WTC11 (cell line): ENCODE measurements at regions not wholly inside any gene's neighbourhood (a gene's known extent, or its start where the extent isn't known, plus 50 kb on each side); places are given as distances from the start of the nearest gene placed in this dataset.
A peak's percentile ranks its signal among the peaks of the same experiment; 100 is the strongest.

ENCODE experiments used
- ATAC-seq: fragments of 200-7000 bp; cut with Tn5 transposase; 2 replicates; pipeline ENCODE4 v1.10.0; 2021; ENCODE audit warnings: mild to moderate bottlenecking, moderate library complexity
- CTCF ChIA-PET: fragments of 300-600 bp; sonication (Branson Sonifier 250); formaldehyde crosslinking; loops from one replicate; lab custom pipeline; 2021; ENCODE audit warnings: antibody characterized with exemption; lab: Charles Lee
- POLR2A ChIA-PET: fragments of 350-600 bp; sonication (Branson Sonifier 250); formaldehyde crosslinking; loops from one replicate; lab custom pipeline; 2021; ENCODE audit warnings: antibody characterized with exemption; lab: Charles Lee
- DNase-seq: peaks from one replicate; pipeline ENCODE4 v3.0.0; 2021; ENCODE audit warnings: low spot score
- H3K27ac Mint-ChIP-seq: 2 replicates; pipeline ENCODE4 v1.8.0; 2021; ENCODE audit warnings: mixed read lengths
- H3K27me3 Mint-ChIP-seq: 2 replicates; pipeline ENCODE4 v1.8.0; 2021; ENCODE audit warnings: low read depth, mild to moderate bottlenecking, moderate library complexity, mixed read lengths
- H3K36me3 Mint-ChIP-seq: 2 replicates; pipeline ENCODE4 v1.8.0; 2021; ENCODE audit warnings: mixed read lengths
- H3K4me1 Mint-ChIP-seq: 2 replicates; pipeline ENCODE4 v1.8.0; 2022; ENCODE audit warnings: mixed read lengths
- H3K4me3 Mint-ChIP-seq: 2 replicates; pipeline ENCODE4 v1.8.0; 2021; ENCODE audit warnings: mild to moderate bottlenecking, moderate library complexity, mixed read lengths
- H3K9me3 Mint-ChIP-seq: 2 replicates; pipeline ENCODE4 v1.8.0; 2021; ENCODE audit warnings: mixed read lengths
- AFF4 ChIP-seq: sonication (generic); formaldehyde crosslinking; IDR thresholded peaks from 2 replicates; pipeline ENCODE4 v1.8.1; 2023; ENCODE audit warnings: mild to moderate bottlenecking, missing genetic modification reagents, borderline replicate concordance
- AR ChIP-seq: fragments of 250-450 bp; sonication (Bioruptor Pico); IDR thresholded peaks from 2 replicates; pipeline ENCODE4 v1.9.0; 2021; ENCODE audit warnings: mild to moderate bottlenecking
- ARID4B ChIP-seq: sonication (generic); formaldehyde crosslinking; IDR thresholded peaks from 2 replicates; pipeline ENCODE4 v1.8.0; 2023; ENCODE audit warnings: missing genetic modification reagents, mild to moderate bottlenecking, borderline replicate concordance
- ATF1 ChIP-seq: sonication (generic); formaldehyde crosslinking; IDR thresholded peaks from 2 replicates; pipeline ENCODE4 v1.8.1; 2023; ENCODE audit warnings: mild to moderate bottlenecking, moderate library complexity, missing genetic modification reagents
- CREB1 ChIP-seq: sonication (generic); formaldehyde crosslinking; IDR thresholded peaks from 2 replicates; pipeline ENCODE4 v1.8.0; 2023; ENCODE audit warnings: mild to moderate bottlenecking, missing genetic modification reagents
- CTCF ChIP-seq: fragments of 200-600 bp; IDR thresholded peaks from 2 replicates; pipeline ENCODE4 v1.8.0; 2022; ENCODE audit warnings: antibody characterized with exemption
- FOXJ3 ChIP-seq: sonication (generic); formaldehyde crosslinking; IDR thresholded peaks from 2 replicates; pipeline ENCODE4 v1.9.0; 2021; ENCODE audit warnings: missing genetic modification reagents, mild to moderate bottlenecking, borderline replicate concordance
- FOXP1 ChIP-seq: sonication (generic); formaldehyde crosslinking; IDR thresholded peaks from 2 replicates; pipeline ENCODE4 v1.8.0; 2022; ENCODE audit warnings: missing genetic modification reagents, mild to moderate bottlenecking, moderate library complexity, borderline replicate concordance
- FOXP4 ChIP-seq: sonication (generic); formaldehyde crosslinking; IDR thresholded peaks from 2 replicates; pipeline ENCODE4 v1.8.0; 2022; ENCODE audit warnings: mild to moderate bottlenecking, missing genetic modification reagents
- PRDM15 ChIP-seq: sonication (generic); formaldehyde crosslinking; IDR thresholded peaks from 2 replicates; pipeline ENCODE4 v1.8.0; 2022; ENCODE audit warnings: missing genetic modification reagents
- SOX15 ChIP-seq: fragments of 250-450 bp; sonication (Bioruptor Pico); IDR thresholded peaks from 2 replicates; pipeline ENCODE4 v1.9.0; 2021; ENCODE audit warnings: mild to moderate bottlenecking
- SP1 ChIP-seq: sonication (generic); formaldehyde crosslinking; conservative IDR thresholded peaks from 2 replicates; pipeline ENCODE4 v1.8.1; 2022; ENCODE audit warnings: missing genetic modification reagents
- ZNF121 ChIP-seq: sonication (generic); formaldehyde crosslinking; IDR thresholded peaks from 2 replicates; pipeline ENCODE4 v1.8.0; 2023; ENCODE audit warnings: missing genetic modification reagents
- ZNF138 ChIP-seq: sonication (generic); formaldehyde crosslinking; conservative IDR thresholded peaks from 2 replicates; pipeline ENCODE4 v1.8.1; 2022; ENCODE audit warnings: mild to moderate bottlenecking, moderate library complexity, missing genetic modification reagents
- ZNF232 ChIP-seq: sonication (generic); formaldehyde crosslinking; IDR thresholded peaks from 2 replicates; pipeline ENCODE4 v1.8.0; 2022; ENCODE audit warnings: mild to moderate bottlenecking, missing genetic modification reagents
- ZNF671 ChIP-seq: fragments of 250-450 bp; sonication (Bioruptor Pico); IDR thresholded peaks from 2 replicates; pipeline ENCODE4 v1.8.0; 2021; ENCODE audit warnings: mild to moderate bottlenecking

- Mint-ChIP-seq H3K9me3 (no peaks in the 10 kb centered on the region), H3K27me3 (no peaks in the 10 kb centered on the region), H3K27ac (no peak overlapping the region), H3K36me3 (no peaks in the 10 kb centered on the region), H3K4me3 (no peak overlapping the region), H3K4me1 (peaks cover 6% of the 10 kb centered on the region; the same call in 1 of the 2 replicates)
- ChIA-PET CTCF (interaction anchor here (0.6 to 4.5 kb wide), 21 partner anchors 9 to 372 kb away, joined by 3 to 48 read pairs (median 5); no protein-coding TSS in a partner anchor), POLR2A (no interaction called here)
- DNase-seq (peak; percentile 41), ATAC-seq (peak; percentile 98)
- TF ChIP-seq PRDM15 (CRISPR knock-in tag): peak; percentile 47; the same call in 1 of the 2 replicates
- TF ChIP-seq FOXJ3: no peak
These were observed 170.2 kb upstream of the PZP start for GRCh38 chr12:9378430-9378835.

GRCh38 chr12:9372202-9372601 is 164.0 kb upstream of the PZP start:
- ATAC-seq (peak; percentile 84), DNase-seq (no peak)
- Mint-ChIP-seq H3K9me3 (no peaks in the 10 kb centered on the region), H3K4me1 (peaks cover 2% of the 10 kb centered on the region), H3K4me3 (no peak overlapping the region), H3K27ac (no peak overlapping the region), H3K27me3 (no peaks in the 10 kb centered on the region), H3K36me3 (no peaks in the 10 kb centered on the region)
- CTCF ChIA-PET: interaction anchor here (0.7 to 2.6 kb wide), 16 partner anchors 10 to 371 kb away, joined by 3 to 19 read pairs (median 4); no protein-coding TSS in a partner anchor
- POLR2A ChIA-PET: no interaction called here
- TF ChIP-seq ARID4B (no peak), FOXJ3 (no peak), AR (CRISPR knock-in tag) (no peak), ZNF232 (CRISPR knock-in tag) (no peak), ZNF121 (CRISPR knock-in tag) (no peak), SP1 (no peak), FOXP4 (CRISPR knock-in tag) (no peak), ZNF671 (no peak), CTCF (no peak), FOXP1 (CRISPR knock-in tag) (no peak), ZNF138 (CRISPR knock-in tag) (no peak), ATF1 (no peak), SOX15 (no peak), CREB1 (CRISPR knock-in tag) (no peak), AFF4 (no peak)
